ENCODE measurements at regions not wholly inside any gene's neighbourhood (a gene's known extent, or its start where the extent isn't known, plus 50 kb on each side); places are given as distances from the start of the nearest gene placed in this dataset.

GRCh38 chr7:130912862-130913638 is 179.0 kb upstream of the KLF14 start:
- peak; percentile 96 for DNase-seq (ENCODE audit: low spot score)

GRCh38 chr7:130913639-130914553 is 179.9 kb upstream of the KLF14 start:
- no peak for DNase-seq (ENCODE audit: low spot score)

- no peak for DNase-seq (ENCODE audit: low spot score)
Measured at GRCh38 chr7:130914554-130915294, 180.7 kb upstream of the KLF14 start.

GRCh38 chr7:130917669-130918128 is 183.7 kb upstream of the KLF14 start:
- peak; percentile 57 for DNase-seq (ENCODE audit: low spot score)

- DNase-seq (ENCODE audit: low spot score) = no peak
Measured at GRCh38 chr7:130918129-130919052, 184.4 kb upstream of the KLF14 start.

GRCh38 chr7:130919316-130920103 is 185.5 kb upstream of the KLF14 start:
- DNase-seq (ENCODE audit: low spot score) = no peak

- no peak for DNase-seq (ENCODE audit: low spot score)
Measured at GRCh38 chr7:130920122-130920521, 186.1 kb upstream of the KLF14 start.

GRCh38 chr7:130921391-130922180 is 187.6 kb upstream of the KLF14 start:
- peak; percentile 52 for DNase-seq (ENCODE audit: low spot score)

- DNase-seq (ENCODE audit: low spot score) = no peak
Measured at GRCh38 chr7:130922206-130923112, 188.5 kb upstream of the KLF14 start.

GRCh38 chr7:130923365-130923764 is 189.4 kb upstream of the KLF14 start:
- no peak for DNase-seq (ENCODE audit: low spot score)

GRCh38 chr7:130923930-130924329 is 189.9 kb upstream of the KLF14 start:
- DNase-seq (ENCODE audit: low spot score) = no peak

GRCh38 chr7:130925136-130925794 is 191.3 kb upstream of the KLF14 start:
- no peak for DNase-seq (ENCODE audit: low spot score)

GRCh38 chr7:130926001-130926691 is 192.1 kb upstream of the KLF14 start:
- DNase-seq (ENCODE audit: low spot score) = no peak

- no peak for DNase-seq (ENCODE audit: low spot score)
Measured at GRCh38 chr7:130927062-130927461, 193.1 kb upstream of the KLF14 start.

GRCh38 chr7:130927564-130927963 is 193.6 kb upstream of the KLF14 start:
- DNase-seq (ENCODE audit: low spot score) = no peak

GRCh38 chr7:130929896-130930659 is 196.1 kb upstream of the KLF14 start:
- DNase-seq (ENCODE audit: low spot score) = no peak

Measured in A172 (cell line).